ENCODE measurements at regions not wholly inside any gene's neighbourhood (a gene's known extent, or its start where the extent isn't known, plus 50 kb on each side); places are given as distances from the start of the nearest gene placed in this dataset.

- no peak for TF ChIP-seq MAX (CRISPR knock-in tag; IDR thresholded peaks at IDR 0.05)
- TF ChIP-seq ESRRA (CRISPR knock-in tag; IDR thresholded peaks at IDR 0.05; ENCODE audit: borderline replicate concordance) = no peak
- TF ChIP-seq CTCF (IDR thresholded peaks at IDR 0.05) = no peak
- no peak for TF ChIP-seq SP1 (CRISPR knock-in tag; conservative IDR thresholded peaks at IDR 0.05)
- no peak for TF ChIP-seq MLX (CRISPR knock-in tag; IDR thresholded peaks at IDR 0.05)
- TF ChIP-seq GABPB1 (CRISPR knock-in tag; IDR thresholded peaks at IDR 0.05) = no peak
- TF ChIP-seq ATF6 (CRISPR knock-in tag; IDR thresholded peaks at IDR 0.05) = no peak
- TF ChIP-seq ZNF263 (CRISPR knock-in tag; IDR thresholded peaks at IDR 0.05; ENCODE audit: low read depth) = no peak
- no peak for TF ChIP-seq E2F1 (CRISPR knock-in tag; IDR thresholded peaks at IDR 0.05)
- no peak for TF ChIP-seq TEAD4 (CRISPR knock-in tag; IDR thresholded peaks at IDR 0.05)
- no peak for TF ChIP-seq ZNF396 (CRISPR knock-in tag; IDR thresholded peaks at IDR 0.05; ENCODE audit: borderline replicate concordance)
- TF ChIP-seq SMAD3 (CRISPR knock-in tag; IDR thresholded peaks at IDR 0.05; ENCODE audit: borderline replicate concordance) = no peak
These were observed 202.5 kb upstream of the CDH7 start for GRCh38 chr18:65548316-65548715.
